ENCODE measurements at regions not wholly inside any gene's neighbourhood (a gene's known extent, or its start where the extent isn't known, plus 50 kb on each side); places are given as distances from the start of the nearest gene placed in this dataset.

DNA sequence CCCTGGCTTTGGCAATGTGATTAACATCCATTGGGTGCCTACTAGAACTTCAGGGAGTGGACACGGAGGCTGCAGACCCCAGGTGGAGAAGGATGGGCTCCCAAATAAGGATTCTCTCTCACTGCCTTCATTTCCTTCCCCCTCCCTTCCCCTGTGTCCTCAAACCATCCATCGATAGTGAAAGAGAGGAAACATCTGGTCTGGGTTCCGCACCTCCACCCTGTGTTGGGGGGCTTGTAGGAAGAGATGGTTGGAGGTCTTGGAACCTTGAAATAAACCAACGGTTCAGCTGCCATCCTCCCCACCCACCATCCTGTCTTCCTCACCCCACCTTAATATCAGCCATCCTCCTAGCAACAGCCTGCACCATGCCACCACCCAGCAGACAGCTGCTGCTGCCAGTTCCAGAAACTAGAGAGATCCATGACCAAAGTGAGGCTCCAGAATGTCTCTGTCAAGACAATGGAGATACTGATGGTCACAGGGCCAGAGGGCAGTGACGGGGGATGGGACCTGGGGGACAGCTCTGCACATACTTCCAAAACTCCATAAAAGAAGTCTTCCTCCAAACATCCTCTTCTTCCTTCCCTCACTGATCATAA lies 153.1 kb upstream of the CCND2 start:
- H3K9me3 ChIP-seq (ENCODE audit: control insufficient read depth, insufficient read depth, low read depth, low read length) = no peaks in the 10 kb centered on the region
- H3K27ac ChIP-seq (ENCODE audit: low read length) = no peak overlapping the region
- DNase-seq (ENCODE audit: low read depth, low spot score) (no peak), ATAC-seq (no peak)
- ChIA-PET CTCF (no interaction called here), POLR2A (no interaction called here)
- no peaks in the 10 kb centered on the region for H3K36me3 ChIP-seq (ENCODE audit: control insufficient read depth, insufficient read depth, low read length)
- TF ChIP-seq, protein P1, sequence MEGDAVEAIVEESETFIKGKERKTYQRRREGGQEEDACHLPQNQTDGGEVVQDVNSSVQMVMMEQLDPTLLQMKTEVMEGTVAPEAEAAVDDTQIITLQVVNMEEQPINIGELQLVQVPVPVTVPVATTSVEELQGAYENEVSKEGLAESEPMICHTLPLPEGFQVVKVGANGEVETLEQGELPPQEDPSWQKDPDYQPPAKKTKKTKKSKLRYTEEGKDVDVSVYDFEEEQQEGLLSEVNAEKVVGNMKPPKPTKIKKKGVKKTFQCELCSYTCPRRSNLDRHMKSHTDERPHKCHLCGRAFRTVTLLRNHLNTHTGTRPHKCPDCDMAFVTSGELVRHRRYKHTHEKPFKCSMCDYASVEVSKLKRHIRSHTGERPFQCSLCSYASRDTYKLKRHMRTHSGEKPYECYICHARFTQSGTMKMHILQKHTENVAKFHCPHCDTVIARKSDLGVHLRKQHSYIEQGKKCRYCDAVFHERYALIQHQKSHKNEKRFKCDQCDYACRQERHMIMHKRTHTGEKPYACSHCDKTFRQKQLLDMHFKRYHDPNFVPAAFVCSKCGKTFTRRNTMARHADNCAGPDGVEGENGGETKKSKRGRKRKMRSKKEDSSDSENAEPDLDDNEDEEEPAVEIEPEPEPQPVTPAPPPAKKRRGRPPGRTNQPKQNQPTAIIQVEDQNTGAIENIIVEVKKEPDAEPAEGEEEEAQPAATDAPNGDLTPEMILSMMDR (IDR thresholded peaks at IDR 0.05) = no peak
- no peak for TF ChIP-seq POLR2AphosphoS5 (IDR thresholded peaks at IDR 0.05; ENCODE audit: low read depth, low read length)
- TF ChIP-seq, protein P2, sequence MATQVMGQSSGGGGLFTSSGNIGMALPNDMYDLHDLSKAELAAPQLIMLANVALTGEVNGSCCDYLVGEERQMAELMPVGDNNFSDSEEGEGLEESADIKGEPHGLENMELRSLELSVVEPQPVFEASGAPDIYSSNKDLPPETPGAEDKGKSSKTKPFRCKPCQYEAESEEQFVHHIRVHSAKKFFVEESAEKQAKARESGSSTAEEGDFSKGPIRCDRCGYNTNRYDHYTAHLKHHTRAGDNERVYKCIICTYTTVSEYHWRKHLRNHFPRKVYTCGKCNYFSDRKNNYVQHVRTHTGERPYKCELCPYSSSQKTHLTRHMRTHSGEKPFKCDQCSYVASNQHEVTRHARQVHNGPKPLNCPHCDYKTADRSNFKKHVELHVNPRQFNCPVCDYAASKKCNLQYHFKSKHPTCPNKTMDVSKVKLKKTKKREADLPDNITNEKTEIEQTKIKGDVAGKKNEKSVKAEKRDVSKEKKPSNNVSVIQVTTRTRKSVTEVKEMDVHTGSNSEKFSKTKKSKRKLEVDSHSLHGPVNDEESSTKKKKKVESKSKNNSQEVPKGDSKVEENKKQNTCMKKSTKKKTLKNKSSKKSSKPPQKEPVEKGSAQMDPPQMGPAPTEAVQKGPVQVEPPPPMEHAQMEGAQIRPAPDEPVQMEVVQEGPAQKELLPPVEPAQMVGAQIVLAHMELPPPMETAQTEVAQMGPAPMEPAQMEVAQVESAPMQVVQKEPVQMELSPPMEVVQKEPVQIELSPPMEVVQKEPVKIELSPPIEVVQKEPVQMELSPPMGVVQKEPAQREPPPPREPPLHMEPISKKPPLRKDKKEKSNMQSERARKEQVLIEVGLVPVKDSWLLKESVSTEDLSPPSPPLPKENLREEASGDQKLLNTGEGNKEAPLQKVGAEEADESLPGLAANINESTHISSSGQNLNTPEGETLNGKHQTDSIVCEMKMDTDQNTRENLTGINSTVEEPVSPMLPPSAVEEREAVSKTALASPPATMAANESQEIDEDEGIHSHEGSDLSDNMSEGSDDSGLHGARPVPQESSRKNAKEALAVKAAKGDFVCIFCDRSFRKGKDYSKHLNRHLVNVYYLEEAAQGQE (IDR thresholded peaks at IDR 0.05; ENCODE audit: insufficient read depth in 1 of 2, low read depth in 2 of 2, low read length in 1 of 2) = no peak
- no peak for TF ChIP-seq TCF7L2 (IDR thresholded peaks at IDR 0.05; ENCODE audit: low read depth, low read length)
- TF ChIP-seq SIN3A (IDR thresholded peaks at IDR 0.05; ENCODE audit: borderline replicate concordance, insufficient read depth, low read depth, low read length) = no peak
- H3K4me1 ChIP-seq (ENCODE audit: control insufficient read depth, insufficient read depth, low read length) = no peaks in the 10 kb centered on the region
- in situ Hi-C loops (cut with HindIII; ENCODE audit: low pct_unique_long_range_greater_than_20kb, low sequenced_read_pairs) = no loop called here
- BruUV-seq (replicated peaks) = no TSS peak
- no peaks in the 10 kb centered on the region; the same call in 1 of the 2 replicates for H3K27me3 ChIP-seq (ENCODE audit: control insufficient read depth, insufficient read depth, low read length)
- no peak overlapping the region for H3K4me3 ChIP-seq (ENCODE audit: low read depth in 2 of 2, low read length in 2 of 2)
- intact Hi-C loops (cut with micrococcal nuclease; ENCODE audit: unreplicated experiment) = no loop called here

DNA sequence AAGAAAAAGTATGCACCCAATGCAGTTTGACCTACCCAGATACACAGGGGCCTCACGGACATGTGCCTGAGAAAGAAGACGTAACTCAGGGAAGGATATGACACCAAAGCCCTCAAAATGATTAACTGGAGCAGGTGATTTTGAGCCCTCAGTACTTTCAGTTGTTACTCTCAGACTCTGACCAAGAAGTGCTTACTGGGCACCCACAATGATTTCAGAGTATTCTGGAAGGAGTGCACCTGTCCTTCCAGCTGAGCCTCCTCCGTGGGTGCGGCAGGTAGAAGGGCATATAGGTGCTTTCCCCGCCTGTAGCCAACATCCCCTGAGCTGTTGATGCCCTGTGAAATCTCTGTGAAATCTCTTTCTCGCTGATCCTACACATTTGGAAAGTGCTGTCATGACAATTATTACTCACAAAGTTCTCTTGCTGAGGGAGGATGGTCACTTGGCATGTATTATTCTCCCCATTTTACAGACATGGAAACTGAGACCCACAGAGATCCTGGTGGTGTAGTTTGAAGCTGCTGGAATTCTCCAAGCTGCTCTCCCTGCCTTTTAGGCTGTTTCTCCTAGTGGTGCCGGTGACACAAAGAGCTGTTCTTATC lies 154.3 kb upstream of the CCND2 start:
- in situ Hi-C loops (cut with HindIII; ENCODE audit: low pct_unique_long_range_greater_than_20kb, low sequenced_read_pairs) = no loop called here
- BruUV-seq (replicated peaks) = no TSS peak

More for the DNA sequence above, 154.3 kb upstream of the CCND2 start:
- Histone ChIP-seq H3K27ac (ENCODE audit: low read length) (no peak overlapping the region), H3K36me3 (ENCODE audit: control insufficient read depth, insufficient read depth, low read length) (no peaks in the 10 kb centered on the region), H3K9me3 (ENCODE audit: control insufficient read depth, insufficient read depth, low read depth, low read length) (no peaks in the 10 kb centered on the region), H3K27me3 (ENCODE audit: control insufficient read depth, insufficient read depth, low read length) (no peaks in the 10 kb centered on the region; the same call in 1 of the 2 replicates), H3K4me3 (ENCODE audit: low read depth in 2 of 2, low read length in 2 of 2) (no peak overlapping the region), H3K4me1 (ENCODE audit: control insufficient read depth, insufficient read depth, low read length) (no peaks in the 10 kb centered on the region)
- intact Hi-C loops (cut with micrococcal nuclease; ENCODE audit: unreplicated experiment) = no loop called here
- POLR2A ChIA-PET = no interaction called here
- DNase-seq (ENCODE audit: low read depth, low spot score) (no peak), ATAC-seq (no peak)
- CTCF ChIA-PET = no interaction called here
- TF ChIP-seq TCF7L2 (IDR thresholded peaks at IDR 0.05; ENCODE audit: low read depth, low read length) (no peak), SIN3A (IDR thresholded peaks at IDR 0.05; ENCODE audit: borderline replicate concordance, insufficient read depth, low read depth, low read length) (no peak)
- TF ChIP-seq, protein P1 (IDR thresholded peaks at IDR 0.05) = no peak
